Tibial nerve (tissue), 4 donors: ENCODE measurements at regions not wholly inside any gene's neighbourhood (a gene's known extent, or its start where the extent isn't known, plus 50 kb on each side); places are given as distances from the start of the nearest gene placed in this dataset.

Source experiments
- EP300 ChIP-seq, 2 donors: sonication (generic); formaldehyde crosslinking; IDR thresholded peaks; one replicate each; pipeline ENCODE4 v1.6.1; 2017; ENCODE audit warnings: antibody characterized with exemption in 2 of 2, mild to moderate bottlenecking in 1 of 2
- POLR2A ChIP-seq, 2 donors: fragments of 450-650 bp; IDR thresholded peaks; one replicate each; pipeline ENCODE4 v1.6.1; 2017; ENCODE audit warnings: antibody characterized with exemption in 2 of 2, mild to moderate bottlenecking in 2 of 2, moderate library complexity in 2 of 2
- TF ChIP-seq, protein P1 (sequence below), 5 experiments: fragments of 200-600 bp in 3 of 5; fragments of 450-650 bp in 2 of 5; sonication (generic) in 3 of 5; IDR thresholded peaks; one replicate each; pipeline ENCODE4 v1.5.1; 2016 to 2019; ENCODE audit warnings: antibody characterized with exemption in 5 of 5, mild to moderate bottlenecking in 3 of 5, moderate library complexity in 2 of 5

DNA sequence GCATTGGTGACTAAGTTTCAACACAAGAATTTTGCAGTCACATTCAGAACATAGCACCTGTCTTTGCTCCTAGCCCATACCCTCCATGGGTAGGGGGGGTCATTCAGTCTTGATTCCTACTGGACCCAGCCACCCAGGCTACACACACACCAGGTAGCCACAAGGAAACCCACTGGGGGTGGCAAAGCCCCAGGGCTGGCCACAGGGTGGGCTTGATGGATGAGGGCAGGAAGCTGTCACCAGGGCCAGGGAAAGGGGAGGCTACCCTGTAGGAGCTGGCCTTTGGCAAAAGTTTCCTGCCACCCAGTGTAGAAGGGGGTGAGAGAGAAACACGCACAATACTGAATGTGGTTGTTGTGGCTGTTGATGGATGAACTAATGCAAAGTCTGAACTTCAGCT lies 74.5 kb upstream of the NKX1-1 start:
- TF ChIP-seq, protein P1, sequence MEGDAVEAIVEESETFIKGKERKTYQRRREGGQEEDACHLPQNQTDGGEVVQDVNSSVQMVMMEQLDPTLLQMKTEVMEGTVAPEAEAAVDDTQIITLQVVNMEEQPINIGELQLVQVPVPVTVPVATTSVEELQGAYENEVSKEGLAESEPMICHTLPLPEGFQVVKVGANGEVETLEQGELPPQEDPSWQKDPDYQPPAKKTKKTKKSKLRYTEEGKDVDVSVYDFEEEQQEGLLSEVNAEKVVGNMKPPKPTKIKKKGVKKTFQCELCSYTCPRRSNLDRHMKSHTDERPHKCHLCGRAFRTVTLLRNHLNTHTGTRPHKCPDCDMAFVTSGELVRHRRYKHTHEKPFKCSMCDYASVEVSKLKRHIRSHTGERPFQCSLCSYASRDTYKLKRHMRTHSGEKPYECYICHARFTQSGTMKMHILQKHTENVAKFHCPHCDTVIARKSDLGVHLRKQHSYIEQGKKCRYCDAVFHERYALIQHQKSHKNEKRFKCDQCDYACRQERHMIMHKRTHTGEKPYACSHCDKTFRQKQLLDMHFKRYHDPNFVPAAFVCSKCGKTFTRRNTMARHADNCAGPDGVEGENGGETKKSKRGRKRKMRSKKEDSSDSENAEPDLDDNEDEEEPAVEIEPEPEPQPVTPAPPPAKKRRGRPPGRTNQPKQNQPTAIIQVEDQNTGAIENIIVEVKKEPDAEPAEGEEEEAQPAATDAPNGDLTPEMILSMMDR (IDR thresholded peaks at IDR 0.05), result no peak
- no peak for TF ChIP-seq POLR2A (IDR thresholded peaks at IDR 0.05)
- no peak for TF ChIP-seq EP300 (IDR thresholded peaks at IDR 0.05)
